SK-N-SH treated with all-trans-retinoic acid at 6 μM for 48 hours (cell line): ENCODE measurements at regions not wholly inside any gene's neighbourhood (a gene's known extent, or its start where the extent isn't known, plus 50 kb on each side); places are given as distances from the start of the nearest gene placed in this dataset.

Source experiments
- ATAC-seq: fragments of 200-7000 bp; cut with Tn5 transposase; 3 replicates; pipeline ENCODE4 v1.9.1; 2020; ENCODE audit warnings: mild to moderate bottlenecking, moderate library complexity
- ARNTL ChIP-seq: fragments of 450-650 bp; formaldehyde crosslinking; IDR thresholded peaks from 2 replicates; pipeline ENCODE4 v1.5.0; 2020; ENCODE audit warnings: low read depth, mild to moderate bottlenecking, moderate library complexity, borderline replicate concordance
- BACH2 ChIP-seq: fragments of 250-450 bp; sonication (Bioruptor Pico); IDR thresholded peaks from 2 replicates; pipeline ENCODE4 v1.9.0; 2021; ENCODE audit warnings: mild to moderate bottlenecking, borderline replicate concordance
- CREB5 ChIP-seq: fragments of 250-450 bp; sonication (Bioruptor Pico); IDR thresholded peaks from 2 replicates; pipeline ENCODE4 v1.5.1; 2020; ENCODE audit warnings: low read depth, mild to moderate bottlenecking, moderate library complexity
- CSDC2 ChIP-seq: fragments of 250-450 bp; sonication (Bioruptor Pico); IDR thresholded peaks from 2 replicates; pipeline ENCODE4 v1.5.0; 2020; ENCODE audit warnings: mild to moderate bottlenecking, moderate library complexity
- CSRNP3 ChIP-seq: fragments of 250-450 bp; sonication (Bioruptor Pico); IDR thresholded peaks from 2 replicates; pipeline ENCODE4 v1.5.1; 2021; ENCODE audit warnings: mild to moderate bottlenecking, moderate library complexity
- ESRRG ChIP-seq: fragments of 250-450 bp; sonication (Bioruptor Pico); IDR thresholded peaks from 2 replicates; pipeline ENCODE4 v1.6.1; 2021; ENCODE audit warnings: mild to moderate bottlenecking
- GLIS3 ChIP-seq: fragments of 250-450 bp; sonication (Bioruptor Pico); IDR thresholded peaks from 2 replicates; pipeline ENCODE4 v1.5.0; 2020; ENCODE audit warnings: mild to moderate bottlenecking, moderate library complexity
- ISL1 ChIP-seq: fragments of 250-450 bp; sonication (Bioruptor Pico); IDR thresholded peaks from 2 replicates; pipeline ENCODE4 v2.1.2; 2022; ENCODE audit warnings: mild to moderate bottlenecking, moderate library complexity
- OSR1 ChIP-seq: fragments of 250-450 bp; sonication (Bioruptor Pico); IDR thresholded peaks from 2 replicates; pipeline ENCODE4 v1.8.0; 2022; ENCODE audit warnings: moderate library complexity, mild to moderate bottlenecking, inconsistent platforms
- POU6F1 ChIP-seq: fragments of 250-450 bp; sonication (Bioruptor Pico); IDR thresholded peaks from 2 replicates; pipeline ENCODE4 v1.8.0; 2021; ENCODE audit warnings: low read depth, mild to moderate bottlenecking, moderate library complexity, borderline replicate concordance
- PPARA ChIP-seq: fragments of 250-450 bp; sonication (Bioruptor Pico); IDR thresholded peaks from 2 replicates; pipeline ENCODE4 v1.5.0; 2020; ENCODE audit warnings: mild to moderate bottlenecking, borderline replicate concordance
- RARB ChIP-seq: fragments of 250-450 bp; sonication (Bioruptor Pico); IDR thresholded peaks from 2 replicates; pipeline ENCODE4 v1.8.0; 2021; ENCODE audit warnings: mild to moderate bottlenecking, moderate library complexity
- SNAI2 ChIP-seq: fragments of 250-450 bp; sonication (Bioruptor Pico); IDR thresholded peaks from 2 replicates; pipeline ENCODE4 v1.5.0; 2020; ENCODE audit warnings: mild to moderate bottlenecking, moderate library complexity
- TCF4 ChIP-seq: fragments of 250-450 bp; sonication (Bioruptor Pico); IDR thresholded peaks from 2 replicates; pipeline ENCODE4 v1.8.0; 2021; ENCODE audit warnings: mild to moderate bottlenecking, moderate library complexity, borderline replicate concordance
- TOX ChIP-seq: fragments of 250-450 bp; sonication (Bioruptor Pico); IDR thresholded peaks from 2 replicates; pipeline ENCODE4 v1.8.0; 2021; ENCODE audit warnings: mild to moderate bottlenecking, moderate library complexity, borderline replicate concordance
- ZC3H10 ChIP-seq: fragments of 250-450 bp; sonication (Bioruptor Pico); IDR thresholded peaks from 2 replicates; pipeline ENCODE4 v1.5.1; 2021; ENCODE audit warnings: mild to moderate bottlenecking, moderate library complexity
- ZFP3 ChIP-seq: fragments of 250-450 bp; sonication (Bioruptor Pico); IDR thresholded peaks from 2 replicates; pipeline ENCODE4 v1.5.0; 2020; ENCODE audit warnings: mild to moderate bottlenecking, moderate library complexity
- ZFP30 ChIP-seq: fragments of 450-650 bp; formaldehyde crosslinking; IDR thresholded peaks from 2 replicates; pipeline ENCODE4 v1.5.0; 2022; ENCODE audit warnings: mild to moderate bottlenecking, moderate library complexity
- ZNF565 ChIP-seq: fragments of 450-650 bp; formaldehyde crosslinking; conservative IDR thresholded peaks from 2 replicates; pipeline ENCODE4 v1.5.0; 2020; ENCODE audit warnings: low read depth, mild to moderate bottlenecking, moderate library complexity
- ZNF70 ChIP-seq: fragments of 450-650 bp; formaldehyde crosslinking; IDR thresholded peaks from 2 replicates; pipeline ENCODE4 v1.5.0; 2020; ENCODE audit warnings: mild to moderate bottlenecking, moderate library complexity
- ZNF8 ChIP-seq: fragments of 450-650 bp; formaldehyde crosslinking; IDR thresholded peaks from 2 replicates; pipeline ENCODE4 v1.5.0; 2020; ENCODE audit warnings: mild to moderate bottlenecking, moderate library complexity
- TF ChIP-seq, protein P1 (sequence below): fragments of 250-450 bp; sonication (Bioruptor Pico); IDR thresholded peaks from 2 replicates; pipeline ENCODE4 v1.8.0; 2020; ENCODE audit warnings: mild to moderate bottlenecking, moderate library complexity, borderline replicate concordance
- TF ChIP-seq, protein P2 (sequence below): fragments of 250-450 bp; sonication (Bioruptor Pico); IDR thresholded peaks from 2 replicates; pipeline ENCODE4 v1.5.0; 2020; ENCODE audit warnings: mild to moderate bottlenecking, moderate library complexity

DNA sequence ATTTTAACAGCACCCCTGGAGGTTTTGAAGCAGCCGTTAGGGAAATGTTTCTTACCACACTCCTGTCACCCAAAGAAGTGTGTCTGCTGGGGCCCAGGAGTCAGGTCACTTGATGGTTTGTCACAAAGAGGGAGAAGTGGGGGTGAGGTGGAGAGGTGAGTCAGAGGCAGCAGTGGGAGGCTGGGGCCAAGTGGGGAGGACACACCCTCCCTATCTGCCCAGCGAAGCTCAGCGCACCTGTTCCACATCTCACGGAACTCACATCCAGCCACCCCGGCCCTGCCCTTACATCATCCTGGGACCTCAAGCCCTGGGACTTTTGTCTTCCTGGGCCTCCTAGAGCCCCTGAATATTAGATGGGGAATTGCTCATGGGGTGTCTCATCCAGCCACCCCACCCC, 171.1 kb upstream of the SMIM23 start:
- ATAC-seq: no peak
- TF ChIP-seq ZNF8 (CRISPR knock-in tag): no peak
- no peak for TF ChIP-seq PPARA
- TF ChIP-seq ZNF70 (CRISPR knock-in tag): no peak
- no peak for TF ChIP-seq TOX (CRISPR knock-in tag)
- TF ChIP-seq ZFP30: no peak
- no peak for TF ChIP-seq CSRNP3 (CRISPR knock-in tag)
- no peak for TF ChIP-seq ZNF565 (CRISPR knock-in tag)
- TF ChIP-seq CREB5 (CRISPR knock-in tag): no peak
- TF ChIP-seq, protein P1, sequence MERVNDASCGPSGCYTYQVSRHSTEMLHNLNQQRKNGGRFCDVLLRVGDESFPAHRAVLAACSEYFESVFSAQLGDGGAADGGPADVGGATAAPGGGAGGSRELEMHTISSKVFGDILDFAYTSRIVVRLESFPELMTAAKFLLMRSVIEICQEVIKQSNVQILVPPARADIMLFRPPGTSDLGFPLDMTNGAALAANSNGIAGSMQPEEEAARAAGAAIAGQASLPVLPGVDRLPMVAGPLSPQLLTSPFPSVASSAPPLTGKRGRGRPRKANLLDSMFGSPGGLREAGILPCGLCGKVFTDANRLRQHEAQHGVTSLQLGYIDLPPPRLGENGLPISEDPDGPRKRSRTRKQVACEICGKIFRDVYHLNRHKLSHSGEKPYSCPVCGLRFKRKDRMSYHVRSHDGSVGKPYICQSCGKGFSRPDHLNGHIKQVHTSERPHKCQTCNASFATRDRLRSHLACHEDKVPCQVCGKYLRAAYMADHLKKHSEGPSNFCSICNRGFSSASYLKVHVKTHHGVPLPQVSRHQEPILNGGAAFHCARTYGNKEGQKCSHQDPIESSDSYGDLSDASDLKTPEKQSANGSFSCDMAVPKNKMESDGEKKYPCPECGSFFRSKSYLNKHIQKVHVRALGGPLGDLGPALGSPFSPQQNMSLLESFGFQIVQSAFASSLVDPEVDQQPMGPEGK (CRISPR knock-in tag): no peak
- TF ChIP-seq BACH2 (CRISPR knock-in tag): no peak
- no peak for TF ChIP-seq CSDC2 (CRISPR knock-in tag)
- TF ChIP-seq ZFP3 (CRISPR knock-in tag): no peak
- no peak for TF ChIP-seq ARNTL (CRISPR knock-in tag)
- TF ChIP-seq POU6F1 (CRISPR knock-in tag): no peak
- TF ChIP-seq RARB (CRISPR knock-in tag): no peak
- TF ChIP-seq ISL1 (CRISPR knock-in tag): no peak
- no peak for TF ChIP-seq TCF4
- no peak for TF ChIP-seq ESRRG (CRISPR knock-in tag)

DNA sequence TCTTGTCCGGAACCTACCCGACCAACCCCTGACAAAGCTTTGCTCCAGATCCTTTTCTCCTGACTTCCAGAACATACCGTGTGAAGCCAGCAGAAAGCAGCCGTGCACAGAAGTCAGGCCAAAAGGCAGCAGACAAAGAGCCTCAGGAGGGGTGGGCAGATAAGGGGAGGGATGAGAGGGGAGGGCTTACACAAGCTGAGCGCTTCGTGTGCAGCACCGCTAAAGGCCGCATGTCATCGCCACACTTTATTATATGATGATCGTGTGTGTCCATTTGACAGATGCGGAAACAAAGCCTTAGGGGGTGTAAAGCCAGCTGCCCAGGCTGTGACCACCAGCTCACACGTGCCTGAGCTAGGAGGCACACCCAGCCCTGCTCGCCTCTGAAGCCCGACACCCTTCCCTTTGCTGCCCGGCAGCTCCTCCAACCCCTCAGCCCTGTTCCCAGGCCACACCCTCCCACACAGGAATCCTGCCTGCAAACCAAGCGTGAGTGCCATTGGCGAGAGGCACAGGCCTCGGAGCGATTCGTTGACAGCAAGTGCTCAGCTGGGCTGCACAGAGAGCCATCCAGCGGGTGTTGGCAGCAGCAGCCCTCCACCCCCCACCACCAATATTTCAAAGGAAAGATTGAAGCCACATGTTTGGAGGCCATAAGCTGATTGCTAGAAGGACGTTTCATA, 170.5 kb upstream of the SMIM23 start:
- ATAC-seq: peak; percentile 35; the same call in 2 of the 3 replicates
- TF ChIP-seq OSR1 (CRISPR knock-in tag): no peak
- TF ChIP-seq ZC3H10: no peak
- TF ChIP-seq, protein P2, sequence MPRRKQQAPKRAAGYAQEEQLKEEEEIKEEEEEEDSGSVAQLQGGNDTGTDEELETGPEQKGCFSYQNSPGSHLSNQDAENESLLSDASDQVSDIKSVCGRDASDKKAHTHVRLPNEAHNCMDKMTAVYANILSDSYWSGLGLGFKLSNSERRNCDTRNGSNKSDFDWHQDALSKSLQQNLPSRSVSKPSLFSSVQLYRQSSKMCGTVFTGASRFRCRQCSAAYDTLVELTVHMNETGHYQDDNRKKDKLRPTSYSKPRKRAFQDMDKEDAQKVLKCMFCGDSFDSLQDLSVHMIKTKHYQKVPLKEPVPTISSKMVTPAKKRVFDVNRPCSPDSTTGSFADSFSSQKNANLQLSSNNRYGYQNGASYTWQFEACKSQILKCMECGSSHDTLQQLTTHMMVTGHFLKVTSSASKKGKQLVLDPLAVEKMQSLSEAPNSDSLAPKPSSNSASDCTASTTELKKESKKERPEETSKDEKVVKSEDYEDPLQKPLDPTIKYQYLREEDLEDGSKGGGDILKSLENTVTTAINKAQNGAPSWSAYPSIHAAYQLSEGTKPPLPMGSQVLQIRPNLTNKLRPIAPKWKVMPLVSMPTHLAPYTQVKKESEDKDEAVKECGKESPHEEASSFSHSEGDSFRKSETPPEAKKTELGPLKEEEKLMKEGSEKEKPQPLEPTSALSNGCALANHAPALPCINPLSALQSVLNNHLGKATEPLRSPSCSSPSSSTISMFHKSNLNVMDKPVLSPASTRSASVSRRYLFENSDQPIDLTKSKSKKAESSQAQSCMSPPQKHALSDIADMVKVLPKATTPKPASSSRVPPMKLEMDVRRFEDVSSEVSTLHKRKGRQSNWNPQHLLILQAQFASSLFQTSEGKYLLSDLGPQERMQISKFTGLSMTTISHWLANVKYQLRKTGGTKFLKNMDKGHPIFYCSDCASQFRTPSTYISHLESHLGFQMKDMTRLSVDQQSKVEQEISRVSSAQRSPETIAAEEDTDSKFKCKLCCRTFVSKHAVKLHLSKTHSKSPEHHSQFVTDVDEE (CRISPR knock-in tag): no peak
- no peak for TF ChIP-seq RARB (CRISPR knock-in tag)
- no peak for TF ChIP-seq SNAI2 (CRISPR knock-in tag)
- no peak for TF ChIP-seq ARNTL (CRISPR knock-in tag)
- TF ChIP-seq PPARA: no peak
- TF ChIP-seq GLIS3 (CRISPR knock-in tag): no peak
- TF ChIP-seq ZFP3 (CRISPR knock-in tag): no peak
- no peak for TF ChIP-seq CREB5 (CRISPR knock-in tag)
- no peak for TF ChIP-seq TOX (CRISPR knock-in tag)
- TF ChIP-seq, protein P1 (CRISPR knock-in tag): no peak
- no peak for TF ChIP-seq ZFP30
- no peak for TF ChIP-seq CSRNP3 (CRISPR knock-in tag)
